ENCODE measurements at regions not wholly inside any gene's neighbourhood (a gene's known extent, or its start where the extent isn't known, plus 50 kb on each side); places are given as distances from the start of the nearest gene placed in this dataset.

- DNase-seq = no peak
Measured at GRCh38 chr7:156257904-156258303, 382.7 kb upstream of the RNF32 start.

- DNase-seq = no peak
Measured at GRCh38 chr7:156255635-156256034, 384.9 kb upstream of the RNF32 start.

- no peak for DNase-seq
Measured at GRCh38 chr7:156251861-156252260, 388.7 kb upstream of the RNF32 start.

- DNase-seq = no peak
Measured at GRCh38 chr7:156240532-156240931, 400.0 kb upstream of the RNF32 start.

GRCh38 chr7:156238366-156239133, 402.0 kb upstream of the RNF32 start:
- no peak for DNase-seq

- no peak for DNase-seq
Measured at GRCh38 chr7:156237614-156238013, 403.0 kb upstream of the RNF32 start.

GRCh38 chr7:156236936-156237599, 403.5 kb upstream of the RNF32 start:
- no peak for DNase-seq

- no peak for DNase-seq
Measured at GRCh38 chr7:156236181-156236889, 404.2 kb upstream of the RNF32 start.

- no peak for DNase-seq
Measured at GRCh38 chr7:156234666-156235494, 405.7 kb upstream of the RNF32 start.

GRCh38 chr7:156234192-156234591, 406.4 kb upstream of the RNF32 start:
- no peak for DNase-seq

GRCh38 chr7:156232931-156233705, 407.5 kb upstream of the RNF32 start:
- DNase-seq = no peak

GRCh38 chr7:156230576-156230975, 410.0 kb upstream of the RNF32 start:
- no peak for DNase-seq

GRCh38 chr7:156224833-156225225, 412.6 kb upstream of the SHH start:
- no peak for DNase-seq

GRCh38 chr7:156223935-156224832, 411.9 kb upstream of the SHH start:
- no peak for DNase-seq

GRCh38 chr7:156222611-156223010, 410.3 kb upstream of the SHH start:
- DNase-seq = no peak

- no peak for DNase-seq
Measured at GRCh38 chr7:156222151-156222550, 409.9 kb upstream of the SHH start.

- DNase-seq = no peak
Measured at GRCh38 chr7:156220701-156221100, 408.4 kb upstream of the SHH start.

- DNase-seq = no peak
Measured at GRCh38 chr7:156220078-156220605, 407.9 kb upstream of the SHH start.

- no peak for DNase-seq
Measured at GRCh38 chr7:156219307-156220077, 407.2 kb upstream of the SHH start.

Data from CD4-positive, alpha-beta T cell treated with Interleukin-1 beta for 1 hour (primary cell).